Adrenal gland (tissue), 9 donors: ENCODE measurements at regions not wholly inside any gene's neighbourhood (a gene's known extent, or its start where the extent isn't known, plus 50 kb on each side); places are given as distances from the start of the nearest gene placed in this dataset.

Source experiments
- DNase-seq, 7 donors: peaks; one replicate each; pipeline ENCODE4 v3.0.0-alpha.2; 2019 to 2020
- H3K27ac ChIP-seq, 5 donors: fragments of 200-600 bp; sonication (generic) in 4 of 5; 1 replicate in 3 of 5; 2 replicates in 2 of 5; pipeline versions ENCODE4 v1.5.1 to v1.8.0; 2016 to 2020; ENCODE audit warnings: mild to moderate bottlenecking in 1 of 5
- H3K27me3 ChIP-seq: fragments of 200-600 bp; 2 replicates; pipeline ENCODE4 v1.8.0; 2021
- H3K36me3 ChIP-seq, 2 donors: fragments of 200-600 bp; replicated peaks in 1 of 2; 1 replicate in 1 of 2; 2 replicates in 1 of 2; pipeline versions ENCODE4 v1.5.1 to v1.8.0; 2018 to 2022
- H3K4me1 ChIP-seq, 2 donors: fragments of 200-600 bp; replicated peaks in 1 of 2; 1 replicate in 1 of 2; 2 replicates in 1 of 2; pipeline versions ENCODE4 v1.5.1 to v1.8.0; 2018 to 2021
- H3K4me3 ChIP-seq, 4 donors: fragments of 200-600 bp; sonication (generic) in 3 of 4; one replicate each; pipeline ENCODE4 v1.5.1; 2016 to 2018
- H3K9me3 ChIP-seq, 3 donors: fragments of 200-600 bp; sonication (generic) in 1 of 3; replicated peaks in 1 of 3; 1 replicate in 2 of 3; 2 replicates in 1 of 3; pipeline versions ENCODE4 v1.5.1 to v1.8.0; 2016 to 2021
- POLR2A ChIP-seq, 2 donors: fragments of 450-650 bp; IDR thresholded peaks; one replicate each; pipeline ENCODE4 v1.6.1; 2017; ENCODE audit warnings: antibody characterized with exemption in 2 of 2, mild to moderate bottlenecking in 2 of 2, moderate library complexity in 1 of 2
- WGBS, 4 donors: extraction: QIAGEN DNeasy Blood & Tissue Kit in 2 of 4; methylation state at CpG; one replicate each; pipeline versions ENCODE4 v1.1.5 to v1.1.7; 2013 to 2017; 5-methylcytosine and 5-hydroxymethylcytosine counted together
- intact Hi-C, 2 donors: fragments of 100-400 bp; cut with DNase I; formaldehyde crosslinking; loops; one replicate each; pipeline versions ENCODE4 v1.14.1 to v1.15.0; 2022 to 2023
- TF ChIP-seq, protein P1 (sequence below), 6 experiments: fragments of 450-650 bp in 4 of 6; fragments of 200-600 bp in 2 of 6; sonication (generic) in 1 of 6; IDR thresholded peaks; 1 replicate in 5 of 6; 2 replicates in 1 of 6; pipeline versions ENCODE4 v1.5.1 to v1.8.0; 2016 to 2021; ENCODE audit warnings: antibody characterized with exemption in 6 of 6, mild to moderate bottlenecking in 2 of 6, moderate library complexity in 1 of 6
- donor health status: healthy with polysubstance abuse.
- donor health status: Bipolar disorder and iron deficiency.
- donor health status: DM: yes; HTN: yes; CAD: no.
- donor health status: DM: no; HTN: no; CAD: no.
- donor health status: DM: no; HTN: no; CAD: no.

DNA sequence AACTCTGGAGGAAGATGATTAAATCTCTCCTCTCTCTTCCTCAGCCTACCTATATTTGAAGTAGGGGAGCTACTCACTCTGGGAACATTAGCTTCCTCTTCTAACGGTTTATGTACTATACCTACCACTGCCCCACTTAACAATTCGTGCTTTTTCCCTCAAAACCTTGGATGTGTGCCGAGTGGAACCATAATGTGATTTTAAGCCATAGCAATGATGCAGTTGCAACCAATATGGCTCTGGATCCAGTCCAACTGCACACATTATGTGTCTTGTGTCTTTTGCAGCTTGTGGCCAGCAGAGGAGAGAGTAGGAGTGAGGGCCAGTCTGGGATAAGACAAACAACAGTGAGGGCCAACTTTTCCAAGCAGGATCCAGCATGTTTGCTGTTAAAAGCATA lies 170.7 kb downstream of the GATA3 start:
- 52 to 59% (median 58%) methylated on average over 3 of the region's 3 CpGs for WGBS, 4 donors
- Histone ChIP-seq H3K27me3 (no peaks in the 10 kb centered on the region), H3K9me3 (no peaks in the 10 kb centered on the region), H3K27ac (no peak overlapping the region), H3K4me1 (no peaks in the 10 kb centered on the region), H3K4me3 (no peak overlapping the region), H3K36me3 (no peaks in the 10 kb centered on the region)
- DNase-seq: no peak
- intact Hi-C loops: no loop called here
- TF ChIP-seq, protein P1, sequence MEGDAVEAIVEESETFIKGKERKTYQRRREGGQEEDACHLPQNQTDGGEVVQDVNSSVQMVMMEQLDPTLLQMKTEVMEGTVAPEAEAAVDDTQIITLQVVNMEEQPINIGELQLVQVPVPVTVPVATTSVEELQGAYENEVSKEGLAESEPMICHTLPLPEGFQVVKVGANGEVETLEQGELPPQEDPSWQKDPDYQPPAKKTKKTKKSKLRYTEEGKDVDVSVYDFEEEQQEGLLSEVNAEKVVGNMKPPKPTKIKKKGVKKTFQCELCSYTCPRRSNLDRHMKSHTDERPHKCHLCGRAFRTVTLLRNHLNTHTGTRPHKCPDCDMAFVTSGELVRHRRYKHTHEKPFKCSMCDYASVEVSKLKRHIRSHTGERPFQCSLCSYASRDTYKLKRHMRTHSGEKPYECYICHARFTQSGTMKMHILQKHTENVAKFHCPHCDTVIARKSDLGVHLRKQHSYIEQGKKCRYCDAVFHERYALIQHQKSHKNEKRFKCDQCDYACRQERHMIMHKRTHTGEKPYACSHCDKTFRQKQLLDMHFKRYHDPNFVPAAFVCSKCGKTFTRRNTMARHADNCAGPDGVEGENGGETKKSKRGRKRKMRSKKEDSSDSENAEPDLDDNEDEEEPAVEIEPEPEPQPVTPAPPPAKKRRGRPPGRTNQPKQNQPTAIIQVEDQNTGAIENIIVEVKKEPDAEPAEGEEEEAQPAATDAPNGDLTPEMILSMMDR (IDR thresholded peaks at IDR 0.05): no peak
- TF ChIP-seq POLR2A (IDR thresholded peaks at IDR 0.05): no peak

DNA sequence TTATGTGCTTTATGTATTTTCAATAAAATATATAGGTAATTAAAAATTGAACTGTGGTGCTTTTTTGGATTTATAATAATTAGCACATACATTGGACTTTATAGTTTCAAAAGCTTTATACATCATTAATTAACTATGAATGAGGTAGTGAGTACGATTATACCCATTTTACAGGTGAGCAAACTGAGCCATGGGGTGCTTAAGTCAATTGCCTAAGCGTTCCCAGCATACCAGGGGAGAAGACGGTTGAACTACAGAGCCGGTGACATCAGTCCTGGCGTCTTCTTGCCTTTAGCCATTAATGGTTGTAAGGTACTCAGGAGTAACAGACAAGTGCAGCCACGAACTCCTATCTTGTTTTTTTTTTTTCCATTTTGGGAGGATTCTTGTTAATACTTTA lies 172.8 kb downstream of the GATA3 start:
- Histone ChIP-seq H3K4me1 (no peaks in the 10 kb centered on the region), H3K27ac (no peak overlapping the region), H3K4me3 (no peak overlapping the region), H3K36me3 (no peaks in the 10 kb centered on the region), H3K27me3 (no peaks in the 10 kb centered on the region), H3K9me3 (no peaks in the 10 kb centered on the region)
- 83 to 88% (median 86%) methylated on average over 6 of the region's 6 CpGs for WGBS, 4 donors
- no peak for TF ChIP-seq POLR2A (IDR thresholded peaks at IDR 0.05)
- intact Hi-C loops: no loop called here
- DNase-seq: no peak

DNA sequence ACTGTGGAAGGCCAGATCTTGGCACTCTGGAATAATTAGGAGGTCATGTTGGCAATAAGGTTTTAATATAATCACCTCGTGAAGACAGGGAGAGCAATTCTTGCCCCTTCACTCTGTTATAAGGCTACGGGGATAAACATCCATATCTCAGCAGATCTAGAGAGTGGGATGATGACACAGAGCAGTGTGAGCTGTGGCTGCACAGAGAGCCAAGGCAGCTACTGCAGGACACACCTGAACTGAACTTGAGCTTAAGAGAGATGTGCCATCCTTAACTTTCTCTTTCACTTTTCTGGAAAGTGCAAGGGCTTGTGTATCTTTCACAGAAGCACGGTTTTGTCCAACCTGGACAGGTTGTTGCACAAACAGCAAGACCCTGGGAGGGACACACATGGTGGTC lies 174.7 kb downstream of the GATA3 start:
- intact Hi-C loops: no loop called here
- Histone ChIP-seq H3K9me3 (no peaks in the 10 kb centered on the region), H3K4me1 (no peaks in the 10 kb centered on the region), H3K27me3 (no peaks in the 10 kb centered on the region), H3K27ac (no peak overlapping the region), H3K36me3 (no peaks in the 10 kb centered on the region), H3K4me3 (no peak overlapping the region)
- no peak for DNase-seq
- WGBS, 4 donors: 71 to 80% (median 78%) methylated on average over 3 of the region's 3 CpGs
- no peak for TF ChIP-seq POLR2A (IDR thresholded peaks at IDR 0.05)
- TF ChIP-seq, protein P1 (IDR thresholded peaks at IDR 0.05): no peak

DNA sequence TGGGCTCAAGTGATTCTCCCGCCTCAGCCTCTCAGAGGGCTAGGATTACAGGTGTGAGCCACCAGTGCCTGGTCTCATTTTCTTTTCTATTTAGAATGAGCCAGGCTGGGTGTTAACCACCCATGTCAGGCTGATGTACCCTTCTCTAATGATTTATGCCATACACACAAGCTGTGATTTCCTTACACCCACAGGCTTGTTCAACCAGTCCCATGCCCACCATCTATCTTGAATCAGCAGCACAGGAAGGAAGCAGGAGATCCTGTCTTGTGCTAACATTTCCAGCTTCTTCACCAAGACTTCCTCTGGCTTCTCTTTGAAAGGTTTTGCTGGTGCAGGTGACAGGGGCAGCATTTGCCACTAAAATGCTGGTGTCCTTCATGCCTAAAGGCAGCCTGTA lies 176.4 kb downstream of the GATA3 start:
- H3K4me1 ChIP-seq: no peaks in the 10 kb centered on the region
- H3K36me3 ChIP-seq: no peaks in the 10 kb centered on the region
- no peak for TF ChIP-seq POLR2A (IDR thresholded peaks at IDR 0.05)
- TF ChIP-seq, protein P1 (IDR thresholded peaks at IDR 0.05): no peak
- WGBS, 4 donors: 89 to 100% (median 94%) methylated on average over 1 of the region's 1 CpG
- no peaks in the 10 kb centered on the region for H3K27me3 ChIP-seq
- H3K4me3 ChIP-seq: no peak overlapping the region
- intact Hi-C loops: loop anchor here in 1 of 2 donors (10.0 kb wide), 1 partner anchor 454 kb away; no protein-coding TSS in a partner anchor
- DNase-seq: no peak
- H3K27ac ChIP-seq: no peak overlapping the region
- H3K9me3 ChIP-seq: no peaks in the 10 kb centered on the region

DNA sequence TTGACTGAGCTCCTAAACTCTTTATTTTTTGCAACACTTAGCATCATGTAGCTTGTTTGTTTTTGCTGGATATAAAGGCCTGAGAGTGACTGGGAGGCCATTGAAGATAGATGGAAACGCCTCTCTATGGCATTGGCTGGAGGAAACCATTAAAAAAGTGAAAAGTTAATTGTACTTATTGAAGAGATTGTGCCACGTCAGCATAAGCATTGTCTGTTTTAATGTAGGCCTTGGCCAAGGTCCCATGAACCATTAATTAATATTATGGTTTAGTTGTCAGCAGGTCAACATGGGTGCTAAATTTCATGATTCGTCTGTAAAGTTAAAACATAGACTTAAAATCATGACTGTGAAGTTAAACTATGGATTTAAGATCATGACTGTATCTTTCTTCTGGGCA lies 178.6 kb downstream of the GATA3 start:
- no peak overlapping the region for H3K27ac ChIP-seq
- TF ChIP-seq POLR2A (IDR thresholded peaks at IDR 0.05): no peak
- TF ChIP-seq, protein P1 (IDR thresholded peaks at IDR 0.05): no peak
- H3K27me3 ChIP-seq: no peaks in the 10 kb centered on the region
- H3K4me1 ChIP-seq: no peaks in the 10 kb centered on the region
- intact Hi-C loops: loop anchor here in 1 of 2 donors (10.0 kb wide), 1 partner anchor 452 kb away; no protein-coding TSS in a partner anchor
- H3K36me3 ChIP-seq: no peaks in the 10 kb centered on the region
- no peaks in the 10 kb centered on the region for H3K9me3 ChIP-seq
- no peak for DNase-seq
- H3K4me3 ChIP-seq: no peak overlapping the region
- 55 to 73% (median 70%) methylated on average over 3 of the region's 3 CpGs for WGBS, 4 donors
